HG03432 (cell line): ENCODE measurements at regions not wholly inside any gene's neighbourhood (a gene's known extent, or its start where the extent isn't known, plus 50 kb on each side); places are given as distances from the start of the nearest gene placed in this dataset.
"Not testable (repeated sequence)": the region's sequence is repeated elsewhere in the genome, so short reads cannot be mapped to it uniquely, and the experiment has no call there.

ENCODE experiments used
- ATAC-seq: cut with Tn5 transposase; IDR thresholded peaks from one replicate; pipeline ENCODE4 v1.9.1; 2021; ENCODE audit warnings: mild to moderate bottlenecking, moderate library complexity; ENCODE audit not compliant: unreplicated experiment

DNA sequence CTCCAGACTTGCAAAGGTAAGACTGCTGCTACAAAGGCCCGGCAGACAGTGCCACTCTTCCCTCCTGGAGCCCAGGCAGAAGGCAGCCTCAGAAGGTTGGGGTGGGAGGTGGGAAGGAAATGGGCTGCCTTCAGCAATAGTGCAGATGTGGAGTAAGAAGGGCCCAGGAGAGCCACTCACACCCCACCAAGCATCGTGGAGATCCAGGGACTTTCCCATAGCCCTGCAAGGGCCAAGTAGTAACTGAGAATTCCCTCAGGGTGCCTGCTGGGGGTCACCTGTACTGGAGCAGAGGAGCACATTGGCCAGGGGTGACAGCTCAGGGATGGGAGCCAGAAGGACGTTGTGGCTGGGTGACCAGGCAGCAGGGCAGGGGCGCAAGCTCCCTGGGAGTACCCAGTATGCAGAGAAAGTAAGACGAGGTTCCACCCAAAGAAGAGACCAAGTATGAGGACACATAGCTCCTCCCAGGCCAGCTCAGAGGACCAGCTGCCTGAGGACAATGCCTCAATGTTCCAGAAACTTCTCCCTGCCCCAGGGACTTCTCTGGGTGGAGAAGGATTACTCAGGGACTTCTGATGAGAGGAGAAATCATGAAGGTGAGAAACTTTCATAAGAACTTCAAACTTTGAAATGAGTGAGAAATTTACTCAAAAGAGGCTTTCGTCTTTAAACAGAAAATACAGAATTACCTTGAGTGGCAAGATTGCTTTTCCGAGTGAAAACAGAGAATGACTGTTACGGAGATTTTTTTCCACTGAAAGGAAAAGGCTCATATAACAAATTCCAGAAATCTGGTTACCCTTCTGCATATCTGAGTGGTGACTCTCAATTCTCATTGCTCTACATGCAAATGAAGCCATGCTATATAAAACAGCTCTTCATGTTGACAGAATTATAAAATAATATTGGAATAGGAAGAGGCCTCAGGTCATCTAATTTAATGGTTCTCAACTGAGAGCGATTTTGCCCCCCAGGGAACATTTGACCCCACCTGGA lies 87.9 kb upstream of the TRIO start:
- ATAC-seq, result no peak

DNA sequence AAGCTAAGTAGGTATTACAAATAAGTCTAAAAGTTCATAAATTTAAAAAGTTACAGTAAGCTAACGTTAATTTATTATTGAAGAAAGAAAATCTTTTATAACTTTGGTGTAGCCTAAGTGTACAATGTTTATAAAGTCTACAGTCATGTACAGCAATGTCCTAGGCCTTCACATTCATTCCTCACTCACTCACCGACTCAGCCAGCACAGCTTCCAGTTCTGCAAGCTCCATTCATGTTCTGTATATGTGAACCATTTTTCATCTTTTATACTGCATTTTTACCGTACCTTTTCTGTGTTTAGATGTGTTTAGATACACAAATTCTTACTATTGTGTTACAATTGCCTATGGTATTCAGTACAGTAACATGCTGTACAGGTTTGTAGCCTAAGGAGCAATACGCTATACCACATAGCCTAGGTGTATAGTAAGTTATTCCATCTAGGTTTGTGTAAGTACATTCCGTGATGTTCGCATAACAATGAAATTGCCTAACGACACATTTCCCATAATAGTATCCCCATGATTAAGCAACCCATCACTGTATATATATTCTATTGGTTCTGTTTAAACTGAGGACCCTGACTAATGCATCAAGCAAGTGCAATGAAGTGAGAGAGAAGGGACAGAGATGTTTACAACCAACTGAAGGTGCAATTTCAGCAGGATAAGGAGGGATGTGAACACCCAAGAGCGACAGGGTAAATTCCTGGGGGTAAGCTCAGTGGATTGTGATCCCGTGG lies 88.9 kb upstream of the TRIO start:
- no peak for ATAC-seq

DNA sequence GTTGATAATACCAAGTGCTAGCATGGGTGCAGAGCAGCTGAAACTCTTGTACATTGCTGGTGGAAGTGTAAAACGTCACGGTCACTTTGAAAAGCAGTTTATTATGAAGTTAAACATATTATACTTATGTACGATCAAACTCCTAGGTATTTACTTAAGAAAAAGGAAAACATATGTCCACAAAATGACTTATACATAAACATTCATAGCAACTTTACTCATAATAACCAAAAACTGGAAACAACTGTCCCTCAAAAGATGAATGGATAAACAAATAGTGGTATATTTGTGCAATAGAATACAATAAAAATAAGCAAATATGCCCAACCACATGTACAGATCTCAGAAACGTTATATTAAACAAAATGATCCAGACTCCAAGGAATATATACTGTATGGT lies 92.3 kb upstream of the TRIO start:
- no peak for ATAC-seq

DNA sequence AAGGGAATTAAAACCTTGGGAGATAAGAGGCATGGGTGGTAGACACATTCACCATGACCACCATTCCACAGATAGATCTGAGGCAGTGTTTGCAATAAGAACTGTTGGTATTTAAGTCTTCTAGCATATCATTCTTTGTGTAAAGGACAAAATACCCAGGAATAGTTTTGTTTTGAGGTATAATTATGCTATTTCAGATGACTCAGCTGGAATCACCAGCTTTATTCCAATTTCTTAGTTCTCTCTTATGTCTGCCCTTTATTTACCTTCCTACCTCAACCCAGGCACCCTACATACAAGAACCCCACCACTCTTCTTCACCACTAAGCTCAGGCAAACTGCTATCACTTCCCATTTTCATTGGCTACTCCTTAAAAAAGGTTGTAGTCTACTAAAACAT lies 94.7 kb upstream of the TRIO start:
- no peak for ATAC-seq

DNA sequence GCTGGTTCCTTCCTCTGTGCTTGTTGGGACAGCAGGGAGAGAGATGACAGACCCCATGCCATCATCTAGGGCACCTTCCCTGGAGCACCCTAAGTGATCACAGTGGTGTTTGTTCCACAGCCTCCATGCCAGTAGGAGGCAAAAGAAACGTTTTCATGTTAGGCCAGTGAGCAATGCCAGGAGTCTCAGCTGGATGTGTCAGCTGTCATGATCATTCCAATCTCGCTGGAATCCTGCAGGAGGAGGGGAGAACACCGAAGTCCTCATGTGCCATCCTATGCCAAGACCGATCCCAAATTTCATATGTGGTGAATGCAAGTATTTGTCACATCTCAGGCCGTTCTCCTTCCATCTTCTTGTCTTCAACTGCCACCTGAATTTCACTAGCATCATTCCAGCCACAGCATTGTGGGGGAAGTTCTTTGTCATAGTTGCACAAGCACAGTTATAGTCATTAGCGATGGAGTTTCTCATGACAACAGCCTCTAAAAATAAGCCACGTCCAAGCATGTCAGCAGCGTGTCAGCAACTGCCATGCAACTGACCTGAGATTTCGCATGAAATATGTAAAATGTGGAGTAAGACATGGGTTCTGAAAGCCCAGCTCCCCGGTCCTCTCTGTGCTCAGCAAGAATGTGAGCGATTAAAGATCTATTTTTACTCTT lies 97.2 kb upstream of the DNAH5 start:
- no peak for ATAC-seq

DNA sequence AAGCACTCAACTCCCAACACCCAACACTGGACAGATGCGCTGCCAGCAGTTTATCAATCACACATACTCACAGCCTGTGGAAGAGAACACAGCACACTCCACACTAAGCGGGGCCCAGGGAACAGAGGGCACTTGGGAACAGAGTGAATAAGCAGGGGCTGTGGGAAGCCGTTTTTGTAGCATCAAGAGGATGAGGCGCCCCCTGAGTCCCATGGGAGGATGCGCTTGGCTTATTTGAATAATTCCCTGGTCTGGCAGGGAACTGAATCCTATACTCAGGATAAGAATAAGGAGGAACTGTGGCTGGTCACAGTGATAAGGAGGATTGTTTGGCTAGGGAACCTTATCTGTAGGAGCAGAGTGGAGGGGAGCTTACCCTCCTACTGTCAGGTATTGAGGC lies 96.1 kb upstream of the DNAH5 start:
- no peak for ATAC-seq

DNA sequence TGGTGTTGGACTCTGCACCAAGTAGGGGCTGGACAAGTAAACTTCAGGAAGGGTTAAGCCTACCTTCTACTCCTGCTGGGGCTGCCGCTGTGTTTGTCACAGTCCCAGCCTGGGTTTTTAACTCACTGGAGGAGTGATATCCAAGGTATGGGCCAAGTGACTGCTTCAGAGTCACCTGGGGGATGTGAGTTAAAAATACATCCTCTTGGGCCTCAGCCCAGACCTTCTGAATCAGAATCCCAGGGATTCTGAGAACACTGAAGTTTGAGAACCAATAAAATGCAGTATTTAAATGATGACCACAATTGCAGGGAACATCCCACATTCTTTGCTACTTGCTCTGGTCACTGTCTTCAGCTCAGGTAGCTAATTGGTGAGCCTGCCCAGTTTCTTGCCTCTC lies 95.1 kb upstream of the DNAH5 start:
- ATAC-seq, result no peak

DNA sequence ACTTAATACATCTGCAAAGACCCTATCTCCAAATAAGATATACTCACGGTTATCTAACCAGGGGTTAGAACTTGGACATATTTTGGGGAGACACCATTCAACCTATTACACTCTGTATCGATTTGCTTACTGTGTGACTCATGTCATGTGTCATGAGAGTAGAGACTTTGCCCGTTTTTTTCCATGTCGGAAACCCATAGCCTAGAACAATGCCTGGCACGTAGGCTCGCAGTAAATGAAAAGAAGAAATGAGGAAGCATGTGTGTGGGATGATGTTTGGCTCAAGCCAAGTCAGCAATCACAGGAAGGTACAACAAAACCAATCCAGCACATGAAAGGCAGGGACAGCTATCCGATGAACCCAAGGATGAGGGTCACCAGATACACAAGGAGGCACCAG lies 94.6 kb upstream of the DNAH5 start:
- ATAC-seq, result no peak

DNA sequence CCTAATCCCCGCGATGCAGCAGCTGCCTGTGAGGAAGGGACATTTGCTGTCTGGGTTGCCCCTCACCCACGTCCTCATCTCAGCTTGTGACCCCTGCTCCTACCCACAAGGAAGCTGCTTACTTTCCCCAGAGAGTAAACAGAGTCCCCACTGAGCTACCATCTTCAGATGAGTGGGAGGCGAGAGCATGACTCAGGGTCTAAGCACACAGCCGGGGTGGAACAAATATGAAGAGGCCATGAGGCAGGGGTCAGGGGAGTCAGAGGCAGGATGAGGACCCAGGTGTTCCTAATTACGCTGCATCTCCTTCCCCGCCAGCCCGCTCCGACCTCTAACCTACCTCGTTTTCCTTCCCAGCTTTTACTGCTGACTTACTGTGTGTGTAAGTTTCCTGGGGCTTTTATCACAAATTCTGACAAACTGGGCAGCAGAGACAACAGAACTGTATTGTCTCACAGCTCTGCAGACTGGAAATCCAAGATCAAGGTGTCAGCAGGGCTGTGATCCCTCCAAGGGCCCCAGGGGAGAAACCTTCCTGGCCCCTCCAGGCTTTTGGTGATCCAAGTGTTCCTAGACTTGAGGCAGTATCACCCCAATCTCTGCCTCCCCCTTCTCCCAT lies 94.0 kb upstream of the DNAH5 start:
- no peak for ATAC-seq

DNA sequence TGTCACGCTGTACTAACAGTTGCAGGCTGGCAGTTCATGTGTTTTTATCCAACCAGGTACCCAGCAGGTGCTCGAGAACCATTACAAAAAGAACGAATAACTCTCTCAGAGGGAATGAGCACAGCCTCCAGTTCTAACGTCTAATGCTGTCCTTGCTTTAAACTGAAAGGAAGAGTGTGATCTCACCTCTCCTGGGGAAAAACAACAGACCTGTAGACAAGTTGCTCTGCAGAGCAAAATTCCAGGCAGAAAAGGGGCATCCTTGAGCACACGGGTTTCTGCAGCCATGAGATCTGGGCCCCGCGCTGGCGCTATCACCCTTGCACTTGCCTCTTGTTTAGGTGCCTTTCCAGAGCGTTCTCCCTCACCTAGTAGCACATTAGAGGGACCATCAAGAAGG lies 92.5 kb upstream of the DNAH5 start:
- no peak for ATAC-seq

DNA sequence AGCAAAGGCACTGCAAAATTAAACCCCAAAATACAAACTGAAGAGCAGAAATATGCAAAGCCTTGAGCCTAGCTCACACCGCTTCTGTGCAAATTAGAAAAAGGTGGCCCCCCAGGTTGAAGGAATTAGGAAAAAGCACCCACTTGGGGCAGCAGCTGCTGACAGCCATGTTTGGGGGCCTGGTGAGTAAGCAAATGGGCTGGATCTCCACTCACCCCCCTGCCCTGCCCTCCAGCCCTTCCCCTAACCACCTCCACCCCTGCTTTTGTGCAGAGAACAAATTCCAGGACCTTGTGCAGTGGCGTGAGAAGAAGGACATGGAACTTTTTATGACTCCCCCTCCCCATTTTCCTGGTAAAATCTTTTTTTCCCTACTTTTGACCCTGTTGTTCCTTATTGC lies 92.0 kb upstream of the DNAH5 start:
- no peak for ATAC-seq

DNA sequence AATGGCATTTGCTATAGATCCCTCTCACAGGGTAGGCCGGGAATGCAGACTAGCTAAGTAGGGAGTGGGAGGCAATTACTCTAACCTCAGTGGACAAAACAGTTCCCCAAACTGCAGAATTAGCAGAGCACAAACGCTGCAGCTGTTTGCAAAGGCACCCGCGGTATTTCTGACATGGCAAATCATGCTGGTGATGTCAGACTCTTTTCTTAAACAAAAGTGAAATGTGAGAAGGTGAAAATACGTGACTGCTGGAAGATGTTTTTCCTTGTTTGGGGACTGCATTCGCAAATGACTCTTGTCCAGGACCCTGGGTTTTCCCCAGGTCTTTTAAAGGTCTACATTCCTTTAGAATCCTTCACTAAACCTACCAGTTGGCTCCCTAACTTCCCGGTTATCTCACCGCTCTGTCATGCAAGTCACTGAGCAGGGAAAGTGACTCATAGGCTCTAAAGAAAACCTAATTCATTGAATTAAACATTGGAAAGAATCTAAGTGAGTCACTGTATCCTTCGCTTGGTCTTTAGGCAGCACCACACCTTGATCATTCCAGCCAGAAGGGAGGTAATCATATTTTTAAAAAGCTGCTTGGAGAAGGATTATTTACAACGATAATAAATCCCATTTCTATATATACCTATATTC lies 91.5 kb upstream of the DNAH5 start:
- peak; percentile 55 for ATAC-seq

DNA sequence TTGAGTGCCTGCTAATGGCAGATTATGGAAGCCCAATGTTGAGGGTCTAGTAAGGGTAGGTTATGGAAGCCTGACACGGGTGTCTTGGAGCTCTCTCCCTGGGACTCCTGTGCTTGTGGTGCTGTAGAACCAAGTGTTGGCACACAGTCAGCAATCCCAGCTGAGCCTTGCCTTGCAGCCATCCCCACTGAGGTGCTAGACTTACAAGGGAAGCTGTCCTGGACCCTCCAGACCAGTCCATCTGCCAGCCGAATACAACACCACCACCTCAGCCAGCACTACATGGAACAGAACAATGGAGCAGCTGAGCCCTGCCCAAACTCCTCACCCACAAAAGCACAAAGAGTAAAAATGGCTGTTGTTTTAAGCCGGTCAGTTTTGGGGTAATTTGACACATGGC lies 90.5 kb upstream of the DNAH5 start:
- no peak for ATAC-seq

DNA sequence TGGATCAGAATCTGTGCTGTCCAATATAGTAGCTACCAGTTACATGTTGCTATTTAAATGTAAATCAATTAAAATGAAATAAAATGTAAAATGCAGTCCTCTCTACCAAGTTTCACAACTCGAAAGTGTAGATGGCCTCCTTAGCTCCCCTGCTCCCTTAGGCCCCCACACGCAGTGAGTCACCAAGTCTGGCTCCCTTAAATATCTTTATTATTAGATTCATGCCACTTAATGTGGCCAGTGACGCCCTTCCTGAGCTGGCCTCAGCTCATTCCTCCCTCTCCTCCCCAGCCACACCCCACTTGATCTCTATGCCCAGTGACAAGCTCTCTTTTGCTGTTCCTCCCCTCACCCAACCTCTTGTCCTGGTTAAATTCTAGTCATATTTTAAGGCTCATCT lies 88.4 kb upstream of the DNAH5 start:
- no peak for ATAC-seq

DNA sequence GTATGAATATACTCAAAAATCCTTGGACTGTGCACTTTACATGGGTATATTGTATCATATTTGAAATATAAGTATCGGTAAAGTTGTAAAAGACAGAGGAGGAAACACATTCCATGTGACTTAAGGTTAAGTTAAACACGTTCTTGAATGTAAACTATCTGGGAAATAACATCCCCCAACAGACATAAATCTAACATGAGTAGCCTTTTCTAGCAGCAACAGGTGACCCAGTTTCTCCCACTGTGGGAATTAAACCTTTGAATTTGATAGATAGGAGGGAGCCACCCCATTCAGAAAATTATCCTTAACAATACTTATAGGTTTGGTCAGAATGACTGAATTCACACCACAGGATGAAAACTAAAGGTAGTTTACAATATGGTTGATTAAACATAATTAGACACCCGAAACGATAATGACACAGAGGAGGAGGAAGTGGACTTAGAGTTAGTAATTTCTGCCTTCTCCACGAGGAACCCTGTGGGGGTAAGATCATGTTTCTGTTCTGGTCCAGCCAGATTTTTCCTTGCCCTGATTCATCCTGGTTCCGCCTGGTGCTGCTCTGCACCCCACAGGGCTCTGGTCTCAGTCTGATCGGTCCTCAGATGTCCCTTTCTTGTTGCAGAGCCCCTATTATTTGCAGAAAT lies 84.6 kb upstream of the DNAH5 start:
- no peak for ATAC-seq

DNA sequence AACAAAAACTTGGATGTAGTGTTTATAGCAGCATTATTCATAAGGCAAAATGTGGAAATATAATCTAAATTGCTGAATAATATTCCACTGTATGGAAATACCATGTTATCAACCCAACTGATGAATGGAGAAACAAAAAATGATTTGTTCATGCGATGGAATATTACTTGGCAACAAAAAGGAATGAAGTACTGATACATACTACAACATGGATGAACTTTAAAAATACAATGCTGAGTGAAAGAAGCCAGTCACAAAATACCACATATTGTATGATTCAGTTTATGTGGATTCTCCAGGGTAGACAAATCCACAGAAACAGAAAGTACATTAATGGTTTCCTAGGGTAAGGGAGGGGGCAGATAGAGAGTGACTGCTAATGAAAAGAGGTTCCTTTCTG lies 83.7 kb upstream of the DNAH5 start:
- ATAC-seq, result no peak

DNA sequence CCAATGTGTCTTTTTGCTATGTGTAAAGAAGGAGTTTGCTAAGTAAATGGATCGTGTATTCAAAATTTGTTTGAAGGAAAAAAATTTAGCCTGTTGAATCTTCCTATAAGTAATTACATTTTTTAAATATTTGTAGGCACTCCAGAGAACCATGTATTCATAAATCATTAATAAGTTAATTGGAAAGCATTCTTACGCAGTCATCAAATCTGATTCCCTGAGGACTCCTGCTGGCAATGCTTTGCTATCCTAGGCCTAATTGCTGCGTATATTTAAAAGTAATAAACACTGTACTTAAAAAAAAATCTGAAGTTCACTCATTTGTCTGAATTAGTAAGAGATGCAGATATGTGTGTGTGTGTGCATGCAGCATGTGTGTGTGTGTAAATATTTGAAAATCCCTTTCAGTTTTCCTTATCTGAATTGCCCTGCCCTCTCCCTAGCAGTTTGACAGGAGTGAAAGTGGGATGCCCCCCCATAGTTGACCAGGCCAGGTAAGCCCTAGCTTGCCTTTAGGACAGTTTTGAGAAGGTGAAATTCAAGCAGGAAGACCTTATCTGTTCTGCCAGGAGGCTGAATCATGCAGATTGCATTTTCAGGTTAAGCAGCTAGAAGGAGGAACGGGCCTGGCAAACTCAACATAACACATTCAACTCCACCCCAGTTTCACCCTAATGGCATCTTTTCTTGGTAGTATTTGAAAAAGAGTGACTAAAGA lies 81.2 kb upstream of the DNAH5 start:
- no peak for ATAC-seq

DNA sequence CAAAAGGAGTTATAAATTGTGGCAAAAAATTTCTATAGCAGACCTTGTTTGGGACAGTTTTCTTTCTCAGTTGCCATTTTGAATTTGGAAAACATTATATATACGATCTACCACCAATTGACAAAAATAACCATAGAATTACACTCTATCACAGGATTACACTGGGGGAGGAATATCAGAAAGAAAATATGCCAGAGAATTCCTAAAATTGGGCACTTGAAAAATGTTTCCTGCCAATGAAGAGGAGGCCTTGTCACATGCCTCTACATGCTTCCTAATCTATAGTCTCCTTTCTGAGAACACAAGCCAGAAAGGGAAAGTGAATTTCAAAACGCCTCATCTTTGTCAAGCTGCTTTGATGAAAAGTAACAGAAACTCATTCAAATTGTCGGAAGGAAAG lies 78.5 kb upstream of the DNAH5 start:
- no peak for ATAC-seq

DNA sequence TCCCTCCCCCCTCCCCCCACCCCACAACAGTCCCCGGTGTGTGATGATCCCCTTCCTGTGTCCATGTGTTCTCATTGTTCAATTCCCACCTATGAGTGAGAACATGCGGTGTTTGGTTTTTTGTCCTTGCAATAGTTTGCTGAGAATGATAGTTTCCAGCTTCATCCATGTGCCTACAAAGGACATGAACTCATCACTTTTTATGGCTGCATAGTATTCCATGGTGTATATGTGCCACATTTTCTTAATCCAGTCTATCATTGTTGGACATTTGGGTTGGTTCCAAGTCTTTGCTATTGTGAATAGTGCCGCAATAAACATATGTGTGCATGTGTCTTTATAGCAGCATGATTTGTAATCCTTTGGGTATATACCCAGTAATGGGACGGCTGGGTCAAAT lies 76.5 kb upstream of the DNAH5 start:
- ATAC-seq, result not testable (repeated sequence)
